H1 (cell line): ENCODE measurements at regions not wholly inside any gene's neighbourhood (a gene's known extent, or its start where the extent isn't known, plus 50 kb on each side); places are given as distances from the start of the nearest gene placed in this dataset.

Source experiments
- CTCF ChIA-PET: fragments of 300-600 bp; sonication (Branson Sonifier 250); formaldehyde crosslinking; loops from one replicate; lab custom pipeline; 2021; ENCODE audit not compliant: partially characterized antibody; lab: Charles Lee
- POLR2A ChIA-PET: fragments of 300-600 bp; sonication (Branson Sonifier 250); formaldehyde crosslinking; loops from one replicate; lab custom pipeline; 2021; ENCODE audit warnings: inconsistent platforms; ENCODE audit not compliant: partially characterized antibody; lab: Charles Lee
- DNase-seq, 2 experiments: peaks; one replicate each; pipeline versions ENCODE4 v3.0.0 to v3.0.0-alpha.2; 2010 to 2022; ENCODE audit warnings: low spot score in 2 of 2, low read depth in 1 of 2, mixed read lengths in 1 of 2
- FAIRE-seq: peaks from 2 replicates; lab custom pipeline; 2011; peaks lifted over from hg19 to GRCh38; lab: Jason Lieb, UNC
- H2AFZ ChIP-seq: 2 replicates; pipeline ENCODE4 v1.8.1; 2012; ENCODE audit warnings: low read length, inconsistent platforms
- H2AK5ac ChIP-seq: 2 replicates; pipeline ENCODE4 v1.6.1; 2013; ENCODE audit warnings: low read depth, low read length
- H2BK120ac ChIP-seq: replicated peaks from 2 replicates; pipeline ENCODE3; 2013; ENCODE audit warnings: low read depth, low read length, inconsistent platforms
- H2BK12ac ChIP-seq: 2 replicates; pipeline ENCODE4 v1.6.1; 2013; ENCODE audit warnings: low read depth, low read length
- H2BK15ac ChIP-seq: 2 replicates; pipeline ENCODE4 v1.6.1; 2013; ENCODE audit warnings: low read length
- H2BK20ac ChIP-seq: 2 replicates; pipeline ENCODE4 v1.6.1; 2013; ENCODE audit warnings: low read length
- H2BK5ac ChIP-seq: 2 replicates; pipeline ENCODE4 v1.6.1; 2013; ENCODE audit warnings: low read depth, low read length
- H3K14ac ChIP-seq: 2 replicates; pipeline ENCODE4 v1.6.1; 2013; ENCODE audit warnings: inconsistent platforms; ENCODE audit not compliant: insufficient read length
- H3K18ac ChIP-seq: 2 replicates; pipeline ENCODE4 v1.6.1; 2013; ENCODE audit warnings: low read length; ENCODE audit errors: extremely low read depth
- H3K23ac ChIP-seq: 2 replicates; pipeline ENCODE4 v1.6.1; 2013; ENCODE audit warnings: inconsistent platforms; ENCODE audit not compliant: insufficient read length
- H3K23me2 ChIP-seq: 2 replicates; pipeline ENCODE4 v1.6.1; 2013; ENCODE audit warnings: low read depth, low read length
- H3K27ac ChIP-seq: 2 replicates; pipeline ENCODE4 v1.6.1; 2011; ENCODE audit warnings: low read depth, low read length, inconsistent platforms
- H3K27me3 ChIP-seq, 4 experiments: replicated peaks in 1 of 4; 1 replicate in 1 of 4; 2 replicates in 3 of 4; pipeline versions ENCODE4 v1.6.1 to v1.8.1; 2011 to 2013; ENCODE audit warnings: low read length in 3 of 4, mild to moderate bottlenecking in 3 of 4, inconsistent platforms in 2 of 4, mixed read lengths in 2 of 4, moderate library complexity in 1 of 4; ENCODE audit not compliant: control insufficient read depth in 3 of 4, insufficient read depth in 3 of 4; ENCODE audit errors: extremely low read depth in 1 of 4
- H3K36me3 ChIP-seq, 4 experiments: 2 replicates each; pipeline versions ENCODE4 v1.6.1 to v1.8.1; 2011 to 2013; ENCODE audit warnings: mild to moderate bottlenecking in 4 of 4, low read length in 3 of 4, moderate library complexity in 2 of 4, control low read depth in 1 of 4, inconsistent platforms in 1 of 4; ENCODE audit not compliant: insufficient read depth in 4 of 4, control insufficient read depth in 2 of 4
- H3K4ac ChIP-seq: replicated peaks from 2 replicates; pipeline ENCODE3; 2013; ENCODE audit warnings: low read length, low read depth, mixed read lengths, inconsistent platforms; ENCODE audit not compliant: insufficient read length
- H3K4me1 ChIP-seq, 4 experiments: replicated peaks in 1 of 4; 1 replicate in 1 of 4; 2 replicates in 3 of 4; pipeline versions ENCODE4 v1.6.1 to v1.8.1; 2011 to 2013; ENCODE audit warnings: low read length in 3 of 4, inconsistent platforms in 2 of 4, mixed read lengths in 1 of 4; ENCODE audit not compliant: insufficient read depth in 4 of 4, control insufficient read depth in 3 of 4
- H3K4me2 ChIP-seq, 2 experiments: 2 replicates each; pipeline versions ENCODE4 v1.6.1 to v1.8.1; 2011 to 2013; ENCODE audit warnings: low read depth in 2 of 2, low read length in 2 of 2, control low read depth in 1 of 2, inconsistent platforms in 1 of 2, mild to moderate bottlenecking in 1 of 2; ENCODE audit not compliant: insufficient read depth in 1 of 2
- H3K4me3 ChIP-seq, 4 experiments: fragments of 200-600, 300-600 bp in 1 of 4; sonication (generic), shearing (Covaris generic), sonication (Bioruptor Twin) in 1 of 4; 2 replicates each; pipeline versions ENCODE4 v1.5.1 to v1.8.1; 2011 to 2016; ENCODE audit warnings: low read length in 4 of 4, low read depth in 3 of 4, control low read depth in 2 of 4, inconsistent platforms in 2 of 4, mild to moderate bottlenecking in 2 of 4, mixed read lengths in 1 of 4, moderate library complexity in 1 of 4; ENCODE audit not compliant: insufficient read depth in 2 of 4; ENCODE audit errors: extremely low read depth in 1 of 4
- H3K56ac ChIP-seq: replicated peaks from 2 replicates; pipeline ENCODE3; 2013; ENCODE audit warnings: low read depth, mild to moderate bottlenecking, mixed read lengths, low read length, inconsistent platforms; ENCODE audit not compliant: insufficient read length
- H3K79me1 ChIP-seq: 2 replicates; pipeline ENCODE4 v1.6.1; 2013; ENCODE audit warnings: low read depth, low read length, control low read depth
- H3K79me2 ChIP-seq, 2 experiments: 2 replicates each; pipeline versions ENCODE4 v1.6.1 to v1.8.1; 2012 to 2013; ENCODE audit warnings: low read length in 2 of 2, mild to moderate bottlenecking in 2 of 2, inconsistent platforms in 1 of 2; ENCODE audit not compliant: insufficient read depth in 2 of 2, control insufficient read depth in 1 of 2
- H3K9ac ChIP-seq, 4 experiments: replicated peaks in 1 of 4; 1 replicate in 1 of 4; 2 replicates in 3 of 4; pipeline versions ENCODE4 v1.6.1 to v1.8.1; 2011 to 2013; ENCODE audit warnings: low read depth in 3 of 4, low read length in 3 of 4, control low read depth in 2 of 4, mild to moderate bottlenecking in 2 of 4, moderate library complexity in 2 of 4, inconsistent platforms in 1 of 4; ENCODE audit errors: extremely low read depth in 1 of 4
- H3K9me3 ChIP-seq, 2 experiments: 2 replicates each; pipeline versions ENCODE4 v1.6.1 to v1.8.1; 2012 to 2013; ENCODE audit warnings: mild to moderate bottlenecking in 2 of 2, moderate library complexity in 2 of 2, control low read depth in 1 of 2, inconsistent platforms in 1 of 2, low read depth in 1 of 2, low read length in 1 of 2, mixed read lengths in 1 of 2; ENCODE audit not compliant: insufficient read depth in 2 of 2
- H4K20me1 ChIP-seq, 2 experiments: replicated peaks in 1 of 2; 2 replicates each; pipeline versions ENCODE3 to v1.8.1; 2011 to 2013; ENCODE audit warnings: inconsistent platforms in 2 of 2, low read length in 2 of 2, mild to moderate bottlenecking in 1 of 2; ENCODE audit not compliant: insufficient read depth in 2 of 2, control insufficient read depth in 1 of 2
- H4K5ac ChIP-seq: 2 replicates; pipeline ENCODE4 v1.6.1; 2013; ENCODE audit warnings: low read length, low read depth, mixed read lengths, inconsistent platforms; ENCODE audit not compliant: insufficient read length
- H4K8ac ChIP-seq: 2 replicates; pipeline ENCODE4 v1.8.0; 2013; ENCODE audit warnings: mild to moderate bottlenecking, moderate library complexity, low read length, inconsistent platforms; ENCODE audit not compliant: insufficient read depth; ENCODE audit errors: extremely low read depth
- H4K91ac ChIP-seq: replicated peaks from 2 replicates; pipeline ENCODE3; 2013; ENCODE audit warnings: low read length, mixed read lengths, inconsistent platforms; ENCODE audit not compliant: insufficient read length
- BCL11A ChIP-seq, 2 experiments: IDR thresholded peaks; one replicate each; pipeline ENCODE4 v1.6.1; 2011; ENCODE audit warnings: low read depth in 2 of 2, low read length in 2 of 2, mild to moderate bottlenecking in 2 of 2
- CHD1 ChIP-seq: IDR thresholded peaks from 2 replicates; pipeline ENCODE4 v1.6.1; 2012; ENCODE audit warnings: low read depth, low read length, improper control_type of control experiment
- EP300 ChIP-seq, 2 experiments: IDR thresholded peaks; 1 replicate in 1 of 2; 2 replicates in 1 of 2; pipeline ENCODE4 v1.6.1; 2011 to 2012; ENCODE audit warnings: low read depth in 2 of 2, low read length in 2 of 2, mild to moderate bottlenecking in 2 of 2, borderline replicate concordance in 1 of 2, inconsistent platforms in 1 of 2, moderate library complexity in 1 of 2
- POU5F1 ChIP-seq: IDR thresholded peaks from 2 replicates; pipeline ENCODE4 v1.6.1; 2011; ENCODE audit warnings: low read depth, mild to moderate bottlenecking, low read length, moderate library complexity
- RBBP5 ChIP-seq: IDR thresholded peaks from 2 replicates; pipeline ENCODE4 v1.7.1; 2012; ENCODE audit warnings: low read depth, mild to moderate bottlenecking, inconsistent platforms, low read length, moderate library complexity, borderline replicate concordance
- RFX5 ChIP-seq: IDR thresholded peaks from 2 replicates; pipeline ENCODE4 v1.6.1; 2011; ENCODE audit warnings: low read depth, low read length, improper control_type of control experiment, borderline replicate concordance
- RXRA ChIP-seq: IDR thresholded peaks from 2 replicates; pipeline ENCODE4 v1.6.1; 2011; ENCODE audit warnings: low read depth, mild to moderate bottlenecking, low read length, moderate library complexity; ENCODE audit not compliant: insufficient read depth
- SIN3A ChIP-seq, 2 experiments: IDR thresholded peaks in 1 of 2; conservative IDR thresholded peaks in 1 of 2; 2 replicates each; pipeline ENCODE4 v1.6.1; 2011 to 2012; ENCODE audit warnings: low read length in 2 of 2, improper control_type of control experiment in 1 of 2, low read depth in 1 of 2, mild to moderate bottlenecking in 1 of 2
- TEAD4 ChIP-seq: IDR thresholded peaks from 2 replicates; pipeline ENCODE4 v1.6.1; 2012; ENCODE audit warnings: low read depth, low read length, inconsistent platforms, mixed read lengths
- ZNF274 ChIP-seq: IDR thresholded peaks from 2 replicates; pipeline ENCODE4 v1.7.0; 2012; ENCODE audit warnings: low read length, borderline replicate concordance; ENCODE audit errors: extremely low read depth
- WGBS, 2 experiments: shearing (Covaris generic) in 1 of 2; methylation state at CpG; one replicate each; pipeline versions ENCODE4 v1.1.6 to v1.1.7; 2013 to 2015; ENCODE audit warnings: low lambda C conversion rate in 2 of 2, mixed read lengths in 2 of 2, inconsistent platforms in 1 of 2, low coverage in 1 of 2, missing lambda C conversion rate in 1 of 2; ENCODE audit not compliant: insufficient replicate concordance in 2 of 2, insufficient coverage in 1 of 2, insufficient read length in 1 of 2; ENCODE audit errors: extremely low coverage in 1 of 2, missing lambda C conversion rate in 1 of 2; 5-methylcytosine and 5-hydroxymethylcytosine counted together
- TF ChIP-seq, protein P1 (sequence below): IDR thresholded peaks from 2 replicates; pipeline ENCODE4 v1.6.1; 2012; ENCODE audit warnings: low read length, inconsistent platforms

DNA sequence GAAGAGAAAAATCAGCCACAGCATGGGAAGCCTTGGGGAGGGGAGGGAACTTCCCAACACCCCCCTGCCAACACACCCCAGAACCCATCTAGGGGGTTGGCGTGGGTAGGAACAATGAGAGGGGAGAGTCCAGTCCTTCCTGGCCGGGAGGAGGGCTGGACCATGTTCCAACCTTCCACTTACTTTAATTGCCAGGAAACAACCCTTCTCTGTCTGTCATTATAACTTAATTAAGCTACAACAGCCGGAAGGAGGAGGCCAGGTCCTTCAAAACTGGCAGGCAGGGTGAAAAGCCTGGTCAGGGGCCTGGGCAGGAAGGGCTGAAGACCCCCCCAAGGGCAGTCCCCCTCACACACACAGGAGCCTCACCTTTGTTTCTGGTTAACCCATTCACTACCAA lies 447.0 kb downstream of the SOX9 start:
- Histone ChIP-seq H2AFZ (no peak overlapping the region), H2BK15ac (no peak overlapping the region), H3K79me1 (no peaks in the 10 kb centered on the region), H2BK20ac (no peak overlapping the region), H3K9ac (no peak overlapping the region), H4K5ac (no peak overlapping the region), H2AK5ac (no peak overlapping the region), H3K56ac (no peak overlapping the region), H3K27me3 (no peaks in the 10 kb centered on the region), H3K27ac (no peak overlapping the region), H3K4ac (no peak overlapping the region), H3K4me1 (peaks cover 0 to 2% (median 0%) of the 10 kb centered on the region in 4 experiments; a peak in 1 of 7 replicates), H3K18ac (no peak overlapping the region), H4K20me1 (no peaks in the 10 kb centered on the region), H4K8ac (no peak overlapping the region), H2BK120ac (no peak overlapping the region), H2BK5ac (no peak overlapping the region), H3K23ac (no peak overlapping the region), H3K79me2 (no peaks in the 10 kb centered on the region), H3K4me2 (no peak overlapping the region), H3K14ac (no peak overlapping the region), H3K23me2 (no peaks in the 10 kb centered on the region), H3K9me3 (no peaks in the 10 kb centered on the region), H4K91ac (no peak overlapping the region), H2BK12ac (no peak overlapping the region), H3K36me3 (no peaks in the 10 kb centered on the region), H3K4me3 (no peak overlapping the region)
- 56% methylated on average over 3 of the region's 3 CpGs; no CpG with 5 or more reads in 1 of the 2 experiments for WGBS, 2 experiments
- TF ChIP-seq POU5F1 (no peak), EP300 (IDR thresholded peaks at IDR 0.05; ENCODE audit: borderline replicate concordance in 1 of 2, low read depth in 2 of 2, low read length in 2 of 2) (no peak), TEAD4 (no peak), BCL11A (IDR thresholded peaks at IDR 0.05; ENCODE audit: low read depth in 2 of 2, low read length in 2 of 2) (no peak), RXRA (no peak), CHD1 (no peak), SIN3A (conservative IDR thresholded peaks at IDR 0.05 in 1 of 2, IDR thresholded peaks at IDR 0.05 in 1 of 2; ENCODE audit: low read depth in 1 of 2, low read length in 2 of 2) (no peak), RBBP5 (no peak), ZNF274 (no peak), RFX5 (no peak)
- TF ChIP-seq, protein P1, sequence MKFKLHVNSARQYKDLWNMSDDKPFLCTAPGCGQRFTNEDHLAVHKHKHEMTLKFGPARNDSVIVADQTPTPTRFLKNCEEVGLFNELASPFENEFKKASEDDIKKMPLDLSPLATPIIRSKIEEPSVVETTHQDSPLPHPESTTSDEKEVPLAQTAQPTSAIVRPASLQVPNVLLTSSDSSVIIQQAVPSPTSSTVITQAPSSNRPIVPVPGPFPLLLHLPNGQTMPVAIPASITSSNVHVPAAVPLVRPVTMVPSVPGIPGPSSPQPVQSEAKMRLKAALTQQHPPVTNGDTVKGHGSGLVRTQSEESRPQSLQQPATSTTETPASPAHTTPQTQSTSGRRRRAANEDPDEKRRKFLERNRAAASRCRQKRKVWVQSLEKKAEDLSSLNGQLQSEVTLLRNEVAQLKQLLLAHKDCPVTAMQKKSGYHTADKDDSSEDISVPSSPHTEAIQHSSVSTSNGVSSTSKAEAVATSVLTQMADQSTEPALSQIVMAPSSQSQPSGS = no peak
- DNase-seq = no peak
- POLR2A ChIA-PET = interaction anchor here (1.1 kb wide), 1 partner anchor 21 kb away, joined by 4 read pairs; no protein-coding TSS in a partner anchor
- CTCF ChIA-PET = interaction anchor here (1.5 to 2.8 kb wide), 3 partner anchors 8 to 158 kb away, joined by 3 to 17 read pairs (median 4); no protein-coding TSS in a partner anchor
- FAIRE-seq = no peak
